Small intestine (tissue), 7 donors: ENCODE measurements at regions not wholly inside any gene's neighbourhood (a gene's known extent, or its start where the extent isn't known, plus 50 kb on each side); places are given as distances from the start of the nearest gene placed in this dataset.

Experiments
- DNase-seq, 2 donors: peaks; one replicate each; pipeline versions ENCODE4 v3.0.0 to v3.0.0-alpha.2; 2013
- FAIRE-seq: peaks from 2 replicates; lab custom pipeline; 2012; peaks lifted over from hg19 to GRCh38; lab: Jason Lieb, UNC
- H3K27ac ChIP-seq, 3 donors: one replicate each; pipeline ENCODE4 v1.5.1; 2013; ENCODE audit warnings: low read length in 2 of 3, mild to moderate bottlenecking in 2 of 3, control low read depth in 1 of 3, inconsistent platforms in 1 of 3, low read depth in 1 of 3, moderate library complexity in 1 of 3
- H3K27me3 ChIP-seq, 3 donors: one replicate each; pipeline ENCODE4 v1.6.1; 2013; ENCODE audit warnings: low read length in 3 of 3, inconsistent platforms in 1 of 3; ENCODE audit not compliant: control insufficient read depth in 3 of 3, insufficient read depth in 3 of 3
- H3K36me3 ChIP-seq, 3 donors: one replicate each; pipeline ENCODE4 v1.6.1; 2013; ENCODE audit warnings: low read length in 3 of 3, inconsistent platforms in 1 of 3, low read depth in 1 of 3, mild to moderate bottlenecking in 1 of 3, moderate library complexity in 1 of 3; ENCODE audit not compliant: control insufficient read depth in 3 of 3, insufficient read depth in 2 of 3
- H3K4me1 ChIP-seq, 3 donors: one replicate each; pipeline ENCODE4 v1.6.1; 2013; ENCODE audit warnings: low read length in 2 of 3, inconsistent platforms in 1 of 3, low read depth in 1 of 3, mild to moderate bottlenecking in 1 of 3, moderate library complexity in 1 of 3; ENCODE audit not compliant: control insufficient read depth in 3 of 3, insufficient read depth in 2 of 3
- H3K4me3 ChIP-seq, 3 donors: one replicate each; pipeline ENCODE4 v1.5.1; 2013; ENCODE audit warnings: low read length in 3 of 3, control low read depth in 1 of 3, inconsistent platforms in 1 of 3, low read depth in 1 of 3, mild to moderate bottlenecking in 1 of 3, moderate library complexity in 1 of 3
- H3K9me3 ChIP-seq, 2 donors: one replicate each; pipeline ENCODE4 v1.6.1; 2013; ENCODE audit warnings: low read depth in 1 of 2, low read length in 1 of 2; ENCODE audit not compliant: control insufficient read depth in 2 of 2, insufficient read depth in 1 of 2
- WGBS, 3 donors: extraction: QIAGEN DNeasy Blood & Tissue Kit; methylation state at CpG; one replicate each; pipeline ENCODE4 v1.1.7; 2013; 5-methylcytosine and 5-hydroxymethylcytosine counted together
- donor health status: healthy with polysubstance abuse.
- donor health status: control.
- donor health status: control.
- donor health status: Bipolar disorder and iron deficiency.
- donor health status: healthy.

DNA sequence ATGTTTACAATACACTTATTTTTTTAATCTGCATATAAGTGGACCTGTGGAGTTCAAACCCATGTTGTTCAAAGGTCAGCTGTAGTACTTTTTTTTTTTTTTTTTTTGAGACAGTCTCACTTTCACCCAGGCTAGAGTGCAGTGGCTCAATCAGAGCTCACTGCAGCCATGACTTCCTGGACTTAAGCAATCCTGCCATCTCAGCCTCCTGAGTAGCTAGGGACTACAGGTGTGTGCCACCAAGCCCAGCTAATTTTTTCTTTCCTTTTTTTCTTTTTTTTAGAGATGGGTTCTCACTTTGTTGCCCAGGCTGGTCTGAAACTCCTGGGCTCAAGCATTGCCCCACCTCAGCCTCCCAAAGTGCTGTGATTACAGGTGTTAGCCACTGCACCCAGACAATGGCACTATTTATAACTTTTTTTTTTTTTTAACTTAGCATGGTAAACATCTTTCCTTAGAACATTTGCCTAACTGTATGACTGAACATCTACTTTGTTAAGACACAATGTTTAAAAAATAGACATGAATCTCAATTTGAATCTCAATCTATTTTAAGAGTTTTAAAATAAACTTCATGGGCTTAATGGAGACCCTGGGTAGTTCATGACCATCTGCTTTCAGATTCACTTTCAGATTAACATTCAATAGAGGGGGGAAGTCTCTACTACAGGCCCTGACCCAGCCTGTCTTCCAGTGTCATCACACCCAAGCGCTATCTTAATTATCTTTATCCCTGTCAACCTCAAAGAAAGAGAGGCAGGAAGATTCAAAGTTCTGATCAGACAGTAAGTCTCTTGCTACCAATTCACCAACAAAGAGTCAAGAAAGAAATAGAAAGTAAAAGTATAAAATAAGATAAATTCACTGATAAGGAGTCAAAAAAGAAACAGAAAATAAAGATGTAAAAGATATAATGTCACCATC lies 97.7 kb upstream of the DOCK9 start:
- Histone ChIP-seq H3K36me3 (no peaks in the 10 kb centered on the region), H3K4me1 (no peaks in the 10 kb centered on the region), H3K9me3 (peaks cover 0 to 8% of the 10 kb centered on the region in 2 donors), H3K27ac (peak overlapping the region in 2 of 3 donors; percentile 8 to 73), H3K27me3 (peaks cover 0 to 4% (median 0%) of the 10 kb centered on the region in 3 donors), H3K4me3 (no peak overlapping the region)
- peak in 1 of 2 donors; percentile 48 for DNase-seq
- 68 to 89% (median 70%) methylated on average over 1 of the region's 1 CpG for whole genome bisulfite sequencing, 3 donors
- no peak for FAIRE-seq

DNA sequence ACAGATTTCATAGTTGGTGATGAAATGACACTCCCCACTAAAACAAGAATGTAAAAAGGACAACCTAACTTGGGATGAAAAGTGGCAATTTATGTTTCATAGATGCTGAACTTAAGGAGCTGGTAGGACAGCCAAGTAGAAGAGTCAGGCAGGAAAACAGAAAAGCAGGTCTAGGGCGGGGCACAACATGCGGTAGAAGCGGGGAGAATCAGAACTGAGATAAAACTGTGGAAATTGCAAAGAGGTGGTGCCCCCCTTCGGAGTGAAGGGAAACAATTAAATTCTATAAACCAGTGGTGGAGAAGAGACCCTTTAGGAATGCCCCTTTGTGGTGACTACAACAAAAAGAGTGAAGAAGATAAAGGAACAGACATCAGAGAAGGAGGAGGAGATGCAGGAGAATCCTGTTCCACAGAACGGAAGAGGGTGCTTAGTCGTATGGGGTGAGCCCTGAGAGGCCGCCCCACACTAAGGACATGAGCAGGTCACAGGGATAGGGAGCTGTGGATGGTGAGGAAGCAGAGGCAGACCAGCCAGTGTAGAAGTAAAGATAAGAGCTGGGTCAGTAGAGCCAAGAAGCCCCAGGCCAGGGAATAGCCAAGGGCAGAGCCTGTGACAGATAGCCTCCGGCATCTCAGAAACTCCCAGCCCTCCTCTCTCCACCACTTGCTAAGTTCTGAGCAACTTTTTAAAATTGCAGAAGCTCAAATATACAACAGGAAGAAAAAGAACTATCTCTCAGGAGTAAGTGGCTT lies 100.3 kb upstream of the DOCK9 start:
- FAIRE-seq = no peak
- DNase-seq = no peak
- Histone ChIP-seq H3K27me3 (peaks cover 0 to 4% (median 0%) of the 10 kb centered on the region in 3 donors), H3K4me3 (no peak overlapping the region), H3K9me3 (peaks cover 0 to 7% of the 10 kb centered on the region in 2 donors), H3K36me3 (no peaks in the 10 kb centered on the region), H3K27ac (no peak overlapping the region), H3K4me1 (no peaks in the 10 kb centered on the region)
- WGBS, 3 donors = 86 to 93% (median 92%) methylated on average over 8 of the region's 8 CpGs

DNA sequence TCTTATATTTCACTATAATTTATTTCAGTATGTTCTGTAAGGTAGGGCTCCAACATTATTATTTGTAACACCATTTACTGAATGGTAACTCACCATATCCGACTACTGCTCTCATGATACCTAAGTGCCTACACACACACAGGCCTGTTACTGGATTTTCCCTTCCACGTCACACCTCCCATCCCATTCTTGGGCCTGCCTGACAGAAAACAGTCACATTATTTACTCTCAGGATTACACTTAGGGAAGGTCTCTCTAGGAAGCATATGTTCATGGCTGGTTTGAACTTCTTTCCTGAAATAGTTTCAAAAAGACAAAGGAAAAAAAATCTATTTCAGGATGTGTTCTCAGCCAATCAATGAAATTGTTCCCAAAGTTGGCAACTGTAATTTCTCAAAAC lies 102.3 kb upstream of the DOCK9 start:
- Histone ChIP-seq H3K36me3 (no peaks in the 10 kb centered on the region), H3K4me1 (peaks cover 2 to 4% (median 4%) of the 10 kb centered on the region in 3 donors), H3K27ac (no peak overlapping the region), H3K27me3 (peaks cover 0 to 12% (median 0%) of the 10 kb centered on the region in 3 donors), H3K4me3 (no peak overlapping the region), H3K9me3 (peaks cover 0 to 2% of the 10 kb centered on the region in 2 donors)
- DNase-seq (no peak), FAIRE-seq (no peak)
- 84 to 90% (median 87%) methylated on average over 2 of the region's 2 CpGs for WGBS, 3 donors

DNA sequence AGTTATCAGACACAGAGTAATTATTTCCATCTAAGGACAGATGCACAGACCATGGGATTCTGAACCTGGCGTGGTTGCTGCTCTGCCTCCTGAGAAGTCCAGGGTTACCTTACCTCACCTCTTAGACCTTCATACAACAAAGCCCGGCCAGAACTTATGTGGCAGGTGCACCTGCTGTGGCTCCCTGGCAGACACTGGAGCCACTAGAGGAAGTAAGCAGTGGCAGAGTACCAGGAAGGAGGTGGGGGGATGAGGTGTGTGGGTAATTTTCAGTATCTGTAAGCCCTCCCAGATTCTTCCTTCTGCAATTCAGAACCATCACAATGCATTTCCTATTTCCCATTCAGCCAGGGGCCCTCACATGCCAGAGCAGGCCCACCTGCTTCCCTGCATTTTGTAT lies 106.1 kb upstream of the DOCK9 start:
- Histone ChIP-seq H3K27me3 (peaks cover 0 to 15% (median 0%) of the 10 kb centered on the region in 3 donors), H3K4me3 (no peak overlapping the region), H3K27ac (peak overlapping the region in 1 of 3 donors; percentile 42), H3K9me3 (no peaks in the 10 kb centered on the region), H3K36me3 (no peaks in the 10 kb centered on the region), H3K4me1 (peaks cover 2 to 6% (median 5%) of the 10 kb centered on the region in 3 donors)
- WGBS, 3 donors = 9 to 55% (median 32%) methylated on average over 2 of the region's 2 CpGs
- FAIRE-seq (no peak), DNase-seq (peak in 1 of 2 donors; percentile 27)

DNA sequence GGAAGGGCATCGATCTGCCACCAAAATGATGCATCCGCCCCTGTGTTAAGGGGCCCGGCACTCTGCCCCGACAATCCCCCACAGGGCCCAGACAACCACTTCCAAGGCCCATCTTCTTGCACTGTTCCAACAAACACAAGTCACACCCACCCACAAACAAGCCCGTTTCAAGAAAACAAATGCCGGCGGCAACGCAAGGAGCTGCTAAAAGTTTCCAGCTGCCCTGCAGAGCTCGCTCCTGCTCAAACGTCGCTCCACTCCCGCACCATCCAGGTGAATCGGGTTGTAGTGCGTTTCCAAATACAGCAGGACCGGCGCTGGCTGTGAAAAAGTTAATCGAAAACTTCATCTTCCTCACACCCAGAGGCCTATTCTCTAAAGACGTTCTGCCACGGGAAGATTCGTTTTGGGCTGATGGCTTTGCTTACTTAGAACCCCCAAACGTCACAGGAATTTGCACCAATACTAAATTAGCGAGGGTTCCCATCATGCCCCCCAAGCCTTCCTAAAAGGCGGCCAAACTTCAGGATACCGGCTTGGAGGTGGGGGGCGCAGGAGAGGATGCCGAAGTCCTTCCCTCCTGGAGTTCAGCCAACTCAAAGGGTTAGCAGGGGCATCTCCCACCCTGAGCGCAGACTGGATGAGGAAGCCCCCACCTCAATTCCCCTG lies 107.4 kb upstream of the DOCK9 start:
- DNase-seq = peak in 1 of 2 donors; percentile 23
- H3K27me3 ChIP-seq = peaks cover 0 to 17% (median 0%) of the 10 kb centered on the region in 3 donors
- no peaks in the 10 kb centered on the region for H3K9me3 ChIP-seq
- H3K27ac ChIP-seq = no peak overlapping the region
- WGBS, 3 donors = 33 to 52% (median 51%) methylated on average over 27 of the region's 27 CpGs
- H3K4me3 ChIP-seq = peak overlapping the region; percentile 51 to 74 (median 65)
- peaks cover 2 to 6% (median 5%) of the 10 kb centered on the region in 3 donors for H3K4me1 ChIP-seq
- H3K36me3 ChIP-seq = no peaks in the 10 kb centered on the region
- no peak for FAIRE-seq

DNA sequence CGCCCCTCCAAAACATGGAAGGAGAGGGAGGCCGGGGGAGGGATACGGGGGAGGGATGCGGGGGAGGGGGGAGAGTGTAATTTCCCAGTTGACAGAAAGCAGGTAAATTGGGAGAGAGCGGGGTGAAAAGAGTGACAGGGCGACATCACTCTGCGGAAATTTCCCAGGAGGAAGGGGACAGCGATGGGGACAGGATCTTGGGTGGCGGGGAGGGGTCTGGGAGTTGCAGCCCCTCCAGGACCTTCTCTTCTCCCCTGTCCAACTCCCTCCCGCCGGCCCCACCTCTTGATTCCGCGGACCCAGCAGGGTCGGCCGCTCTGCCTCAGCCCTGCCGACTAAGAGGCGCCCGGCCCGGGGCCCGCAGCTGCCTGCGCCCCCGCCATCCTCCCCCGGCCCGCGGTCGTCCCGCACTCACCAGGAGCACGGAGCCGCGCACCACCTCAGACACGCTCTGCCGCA lies 108.0 kb upstream of the DOCK9 start:
- WGBS, 3 donors = 2 to 3% (median 3%) methylated on average over 22 to 32 of the region's 32 CpGs
- H3K27me3 ChIP-seq = peaks cover 0 to 18% (median 0%) of the 10 kb centered on the region in 3 donors
- DNase-seq (no peak), FAIRE-seq (no peak)
- no peaks in the 10 kb centered on the region for H3K9me3 ChIP-seq
- H3K36me3 ChIP-seq = no peaks in the 10 kb centered on the region
- H3K4me1 ChIP-seq = peaks cover 2 to 6% (median 5%) of the 10 kb centered on the region in 3 donors
- H3K27ac ChIP-seq = peak overlapping the region in 2 of 3 donors; percentile 66 to 67
- H3K4me3 ChIP-seq = peak overlapping the region; percentile 51 to 74 (median 65)

DNA sequence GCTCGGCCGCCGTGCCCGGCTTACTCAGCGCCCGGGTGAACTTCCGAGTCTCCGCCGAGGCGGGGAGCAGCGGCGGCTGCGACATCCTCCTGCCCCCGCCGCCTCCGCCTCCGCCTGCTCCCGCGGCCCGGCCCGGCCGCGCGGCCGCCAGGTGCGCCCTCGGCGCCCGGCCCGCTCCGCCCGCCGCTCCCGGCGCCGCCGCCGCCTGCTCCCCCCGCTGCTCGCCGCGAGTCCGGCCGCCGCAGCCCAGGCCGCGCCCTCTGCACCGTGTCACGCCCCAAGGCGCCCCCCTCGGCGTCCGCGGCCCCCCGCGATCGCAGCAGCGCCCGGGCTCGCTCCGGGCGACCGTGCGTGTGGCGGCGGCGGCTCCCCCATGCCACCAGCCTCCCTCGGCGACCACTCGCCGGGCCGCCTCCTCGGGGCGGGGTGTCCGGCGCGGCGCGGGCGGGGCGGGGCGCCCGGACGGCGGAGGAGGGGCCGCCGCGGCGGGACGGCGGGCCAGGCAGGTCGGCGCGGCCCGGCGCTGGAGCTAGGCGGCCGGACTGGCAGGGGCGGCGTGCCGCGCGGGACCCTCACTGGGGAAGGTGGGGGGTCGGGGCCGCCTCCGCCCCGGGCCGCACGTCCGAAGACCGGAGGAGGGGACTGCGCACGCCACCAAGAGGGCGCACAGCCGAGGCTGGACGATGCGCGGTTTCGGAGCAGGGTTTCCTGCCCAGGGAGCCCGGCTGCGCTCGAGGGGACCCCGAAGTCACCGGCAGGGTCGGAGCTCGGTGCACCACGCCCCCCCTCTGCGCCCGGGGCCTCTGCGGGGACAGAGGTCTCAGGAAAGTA lies 108.6 kb upstream of the DOCK9 start:
- peaks cover 2 to 6% (median 5%) of the 10 kb centered on the region in 3 donors for H3K4me1 ChIP-seq
- H3K9me3 ChIP-seq = no peaks in the 10 kb centered on the region
- WGBS, 3 donors = 0 to 1% (median 1%) methylated on average over 18 to 130 of the region's 130 CpGs
- H3K27ac ChIP-seq = peak overlapping the region; percentile 81 to 95 (median 94)
- no peak for FAIRE-seq
- H3K4me3 ChIP-seq = peak overlapping the region; percentile 65 to 86 (median 74)
- H3K27me3 ChIP-seq = peaks cover 0 to 18% (median 0%) of the 10 kb centered on the region in 3 donors
- H3K36me3 ChIP-seq = no peaks in the 10 kb centered on the region
- DNase-seq = peak; percentile 58 to 78
